GM19023 (cell line): ENCODE measurements at regions not wholly inside any gene's neighbourhood (a gene's known extent, or its start where the extent isn't known, plus 50 kb on each side); places are given as distances from the start of the nearest gene placed in this dataset.
"Not testable (repeated sequence)": the region's sequence is repeated elsewhere in the genome, so short reads cannot be mapped to it uniquely, and the experiment has no call there.

Experiments used
- ATAC-seq: cut with Tn5 transposase; IDR thresholded peaks from one replicate; pipeline ENCODE4 v1.9.1; 2021; ENCODE audit warnings: mild to moderate bottlenecking, moderate library complexity; ENCODE audit not compliant: unreplicated experiment

- ATAC-seq, result no peak
Measured at GRCh38 chr13:43946281-43946680, 66.6 kb downstream of the LACC1 start.

- no peak for ATAC-seq
Measured at GRCh38 chr13:43947897-43948458, 68.3 kb downstream of the LACC1 start.

GRCh38 chr13:43953370-43953769, 73.7 kb downstream of the LACC1 start:
- no peak for ATAC-seq

- not testable (repeated sequence) for ATAC-seq
Measured at GRCh38 chr13:43956975-43957374, 77.3 kb downstream of the LACC1 start.

- ATAC-seq, result no peak
Measured at GRCh38 chr13:43959291-43959690, 79.6 kb downstream of the LACC1 start.

GRCh38 chr13:43961909-43962308, 82.2 kb downstream of the LACC1 start:
- ATAC-seq, result no peak

- ATAC-seq, result no peak
Measured at GRCh38 chr13:43963726-43964125, 84.0 kb downstream of the LACC1 start.

GRCh38 chr13:43964698-43965458, 85.2 kb downstream of the LACC1 start:
- no peak for ATAC-seq

- no peak for ATAC-seq
Measured at GRCh38 chr13:43965459-43965845, 85.7 kb downstream of the LACC1 start.

- not testable (repeated sequence) for ATAC-seq
Measured at GRCh38 chr13:43968251-43968942, 88.7 kb downstream of the LACC1 start.

GRCh38 chr13:43968943-43969690, 89.4 kb downstream of the LACC1 start:
- not testable (repeated sequence) for ATAC-seq

- ATAC-seq, result not testable (repeated sequence)
Measured at GRCh38 chr13:43969919-43970318, 90.2 kb downstream of the LACC1 start.

- ATAC-seq, result not testable (repeated sequence)
Measured at GRCh38 chr13:43970520-43971242, 91.0 kb downstream of the LACC1 start.

GRCh38 chr13:43971324-43971723, 91.6 kb downstream of the LACC1 start:
- ATAC-seq, result not testable (repeated sequence)

GRCh38 chr13:43977911-43978310, 98.2 kb downstream of the LACC1 start:
- no peak for ATAC-seq

- no peak for ATAC-seq
Measured at GRCh38 chr13:43978688-43979087, 99.0 kb downstream of the LACC1 start.

- no peak for ATAC-seq
Measured at GRCh38 chr13:43979492-43979891, 99.8 kb downstream of the LACC1 start.

GRCh38 chr13:43980587-43980986, 100.9 kb downstream of the LACC1 start:
- no peak for ATAC-seq

GRCh38 chr13:43981091-43981490, 101.4 kb downstream of the LACC1 start:
- ATAC-seq, result no peak

- no peak for ATAC-seq
Measured at GRCh38 chr13:43981512-43982301, 102.0 kb downstream of the LACC1 start.
